HEK293T (cell line): ENCODE measurements at regions not wholly inside any gene's neighbourhood (a gene's known extent, or its start where the extent isn't known, plus 50 kb on each side); places are given as distances from the start of the nearest gene placed in this dataset.

Source experiments
- ARNT ChIP-seq: fragments of 450-650 bp; IDR thresholded peaks from 2 replicates; pipeline ENCODE4 v1.6.1; 2017; ENCODE audit warnings: mild to moderate bottlenecking
- ELF4 ChIP-seq: fragments of 450-650 bp; IDR thresholded peaks from 2 replicates; pipeline ENCODE4 v1.6.1; 2017; ENCODE audit warnings: antibody characterized with exemption
- FOXA1 ChIP-seq: fragments of 450-650 bp; IDR thresholded peaks from 2 replicates; pipeline ENCODE4 v1.6.1; 2016; ENCODE audit warnings: mild to moderate bottlenecking
- FOXK2 ChIP-seq: fragments of 450-650 bp; IDR thresholded peaks from 2 replicates; pipeline ENCODE4 v1.6.1; 2016; ENCODE audit warnings: mild to moderate bottlenecking
- FOXM1 ChIP-seq: fragments of 450-650 bp; IDR thresholded peaks from 2 replicates; pipeline ENCODE4 v1.6.1; 2017; ENCODE audit warnings: mild to moderate bottlenecking, borderline replicate concordance
- SP1 ChIP-seq: fragments of 450-650 bp; IDR thresholded peaks from 2 replicates; pipeline ENCODE4 v1.6.1; 2017

- TF ChIP-seq ELF4, result no peak
- TF ChIP-seq ARNT, result no peak
- TF ChIP-seq FOXM1, result no peak
- TF ChIP-seq FOXK2, result no peak
- no peak for TF ChIP-seq FOXA1
- TF ChIP-seq SP1, result no peak
These were observed 52.6 kb upstream of the PPARGC1A start for GRCh38 chr4:23942471-23942870.
